GM21723 (cell line): ENCODE measurements at regions not wholly inside any gene's neighbourhood (a gene's known extent, or its start where the extent isn't known, plus 50 kb on each side); places are given as distances from the start of the nearest gene placed in this dataset.
"Not testable (repeated sequence)": the region's sequence is repeated elsewhere in the genome, so short reads cannot be mapped to it uniquely, and the experiment has no call there.

Experiments used
- ATAC-seq: cut with Tn5 transposase; IDR thresholded peaks from one replicate; pipeline ENCODE4 v1.9.1; 2021; ENCODE audit warnings: mild to moderate bottlenecking, moderate library complexity; ENCODE audit not compliant: unreplicated experiment

- no peak for ATAC-seq
These were observed 472.5 kb downstream of the PID1 start for GRCh38 chr2:228798458-228799207.

GRCh38 chr2:228796386-228796785, 474.7 kb downstream of the PID1 start:
- no peak for ATAC-seq

- ATAC-seq: no peak
These were observed 478.0 kb downstream of the PID1 start for GRCh38 chr2:228793116-228793515.

- no peak for ATAC-seq
These were observed 484.2 kb downstream of the PID1 start for GRCh38 chr2:228786901-228787300.

- ATAC-seq: no peak
These were observed 488.8 kb downstream of the PID1 start for GRCh38 chr2:228782281-228782680.

GRCh38 chr2:228777855-228778355, 493.2 kb downstream of the PID1 start:
- ATAC-seq: no peak

GRCh38 chr2:228774548-228774947, 496.5 kb downstream of the PID1 start:
- no peak for ATAC-seq

GRCh38 chr2:228771774-228772173, 499.3 kb downstream of the PID1 start:
- no peak for ATAC-seq

GRCh38 chr2:228771315-228771714, 499.8 kb downstream of the PID1 start:
- no peak for ATAC-seq

GRCh38 chr2:228768818-228769217, 502.3 kb downstream of the PID1 start:
- ATAC-seq: no peak

GRCh38 chr2:228768141-228768540, 502.9 kb downstream of the PID1 start:
- not testable (repeated sequence) for ATAC-seq

- no peak for ATAC-seq
These were observed 503.9 kb downstream of the PID1 start for GRCh38 chr2:228767196-228767595.

GRCh38 chr2:228763379-228763981, 507.6 kb downstream of the PID1 start:
- no peak for ATAC-seq

GRCh38 chr2:228762565-228762964, 508.5 kb downstream of the PID1 start:
- ATAC-seq: no peak

- ATAC-seq: not testable (repeated sequence)
These were observed 515.4 kb downstream of the PID1 start for GRCh38 chr2:228755661-228756060.

- no peak for ATAC-seq
These were observed 523.6 kb downstream of the PID1 start for GRCh38 chr2:228747483-228747882.

- no peak for ATAC-seq
These were observed 532.3 kb downstream of the PID1 start for GRCh38 chr2:228738671-228739380.

- no peak for ATAC-seq
These were observed 535.4 kb downstream of the PID1 start for GRCh38 chr2:228735697-228736096.

- no peak for ATAC-seq
These were observed 539.6 kb downstream of the PID1 start for GRCh38 chr2:228731517-228731916.

- ATAC-seq: no peak
These were observed 542.1 kb downstream of the PID1 start for GRCh38 chr2:228728961-228729360.

- ATAC-seq: no peak
These were observed 543.5 kb upstream of the SPHKAP start for GRCh38 chr2:228725031-228725430.

GRCh38 chr2:228723599-228723998, 542.1 kb upstream of the SPHKAP start:
- no peak for ATAC-seq
